IMR-90 (cell line): ENCODE measurements at regions not wholly inside any gene's neighbourhood (a gene's known extent, or its start where the extent isn't known, plus 50 kb on each side); places are given as distances from the start of the nearest gene placed in this dataset.

Experiments
- ATAC-seq: fragments of 200-7000 bp; cut with Tn5 transposase; 2 replicates; pipeline ENCODE4 v1.9.1; 2020; ENCODE audit warnings: low read depth, mild to moderate bottlenecking, moderate library complexity
- BruUV-seq: library from RNA; stranded (reverse); fragments of 400-500 nt; replicated peaks from 2 replicates; lab custom pipeline; 2021; lab: Mats Ljungman, UMichigan
- CTCF ChIA-PET: fragments of 300-600 bp; formaldehyde crosslinking; extraction: SDS; loops from one replicate; lab custom pipeline; 2021; ENCODE audit warnings: antibody characterized with exemption; lab: Yijun Ruan, JAX
- POLR2A ChIA-PET: fragments of 300-600 bp; sonication (Branson Sonifier 250); formaldehyde crosslinking; loops from one replicate; lab custom pipeline; 2022; ENCODE audit warnings: antibody characterized with exemption; ENCODE audit not compliant: unreplicated experiment; lab: Charles Lee
- DNase-seq: peaks from one replicate; pipeline ENCODE4 v3.0.0; 2013
- H2AFZ ChIP-seq: replicated peaks from 2 replicates; pipeline ENCODE3; 2013; ENCODE audit warnings: low read length, mild to moderate bottlenecking; ENCODE audit not compliant: poor library complexity
- H2AK5ac ChIP-seq: 2 replicates; pipeline ENCODE4 v1.6.1; 2013; ENCODE audit warnings: low read depth, low read length, inconsistent platforms
- H2AK9ac ChIP-seq: replicated peaks from 2 replicates; pipeline ENCODE3; 2013; ENCODE audit warnings: mild to moderate bottlenecking, low read depth, low read length, moderate library complexity; ENCODE audit not compliant: poor library complexity
- H2BK120ac ChIP-seq: 2 replicates; pipeline ENCODE4 v1.6.1; 2013; ENCODE audit warnings: low read depth, low read length, inconsistent platforms
- H2BK15ac ChIP-seq: 3 replicates; pipeline ENCODE4 v1.6.1; 2013; ENCODE audit warnings: low read depth, low read length, inconsistent platforms
- H2BK20ac ChIP-seq: 2 replicates; pipeline ENCODE4 v1.6.1; 2013; ENCODE audit warnings: low read depth, mild to moderate bottlenecking, inconsistent platforms, low read length, moderate library complexity
- H2BK5ac ChIP-seq: 2 replicates; pipeline ENCODE4 v1.6.1; 2013; ENCODE audit warnings: mild to moderate bottlenecking, low read depth, low read length, inconsistent platforms; ENCODE audit not compliant: poor library complexity, severe bottlenecking
- H3K14ac ChIP-seq: replicated peaks from 2 replicates; pipeline ENCODE4 v1.6.1; 2013; ENCODE audit warnings: low read depth, low read length, inconsistent platforms
- H3K18ac ChIP-seq: 2 replicates; pipeline ENCODE4 v1.6.1; 2013; ENCODE audit warnings: low read depth, low read length, control low read depth
- H3K23ac ChIP-seq: 2 replicates; pipeline ENCODE4 v1.6.1; 2013; ENCODE audit warnings: low read depth, low read length, inconsistent platforms
- H3K27ac ChIP-seq: 2 replicates; pipeline ENCODE4 v1.5.1; 2013; ENCODE audit warnings: mild to moderate bottlenecking, control low read depth, low read length; ENCODE audit not compliant: insufficient read depth
- H3K27me3 ChIP-seq: 2 replicates; pipeline ENCODE4 v1.6.1; 2013; ENCODE audit warnings: low read length; ENCODE audit not compliant: control insufficient read depth, insufficient read depth
- H3K36me3 ChIP-seq: 2 replicates; pipeline ENCODE4 v1.6.1; 2013; ENCODE audit warnings: low read length, mixed read lengths; ENCODE audit not compliant: control insufficient read depth, insufficient read depth
- H3K4ac ChIP-seq: 2 replicates; pipeline ENCODE4 v1.6.1; 2013; ENCODE audit warnings: low read depth, low read length, inconsistent platforms
- H3K4me1 ChIP-seq: 2 replicates; pipeline ENCODE4 v1.6.1; 2013; ENCODE audit warnings: low read length, mixed read lengths; ENCODE audit not compliant: control insufficient read depth, insufficient read depth
- H3K4me2 ChIP-seq: 2 replicates; pipeline ENCODE4 v1.6.1; 2013; ENCODE audit warnings: low read depth, mild to moderate bottlenecking, control low read depth, low read length, moderate library complexity
- H3K4me3 ChIP-seq: 2 replicates; pipeline ENCODE4 v1.5.1; 2013; ENCODE audit warnings: low read depth, mild to moderate bottlenecking, control low read depth, low read length, moderate library complexity; ENCODE audit not compliant: insufficient read depth
- H3K56ac ChIP-seq: 2 replicates; pipeline ENCODE4 v1.6.1; 2013; ENCODE audit warnings: low read length, inconsistent platforms; ENCODE audit not compliant: insufficient read depth; ENCODE audit errors: extremely low read depth
- H3K79me1 ChIP-seq, 2 experiments: 2 replicates each; pipeline ENCODE4 v1.6.1; 2013; ENCODE audit warnings: low read length in 2 of 2, inconsistent platforms in 1 of 2, low read depth in 1 of 2
- H3K9ac ChIP-seq: 2 replicates; pipeline ENCODE4 v1.6.1; 2013; ENCODE audit warnings: low read depth, low read length, control low read depth
- H3K9me1 ChIP-seq: 2 replicates; pipeline ENCODE4 v1.6.1; 2013; ENCODE audit warnings: low read length, inconsistent platforms; ENCODE audit not compliant: insufficient read depth
- H3K9me3 ChIP-seq: 2 replicates; pipeline ENCODE4 v1.6.1; 2013; ENCODE audit warnings: low read length; ENCODE audit not compliant: control insufficient read depth, insufficient read depth
- H4K20me1 ChIP-seq: 2 replicates; pipeline ENCODE4 v1.6.1; 2013; ENCODE audit warnings: low read length, inconsistent platforms; ENCODE audit not compliant: insufficient read depth
- H4K5ac ChIP-seq: 2 replicates; pipeline ENCODE4 v1.6.1; 2013; ENCODE audit warnings: mild to moderate bottlenecking, low read depth, low read length, control low read depth
- H4K8ac ChIP-seq, 2 experiments: 2 replicates each; pipeline ENCODE4 v1.6.1; 2013; ENCODE audit warnings: low read depth in 2 of 2, low read length in 2 of 2, control low read depth in 1 of 2, inconsistent platforms in 1 of 2
- H4K91ac ChIP-seq: 2 replicates; pipeline ENCODE4 v1.6.1; 2013; ENCODE audit warnings: low read depth, low read length, inconsistent platforms; ENCODE audit not compliant: insufficient read depth
- CEBPB ChIP-seq: IDR thresholded peaks from 2 replicates; pipeline ENCODE4 v1.6.1; 2012; ENCODE audit warnings: low read depth, low read length, improper control_type of control experiment
- POLR2A ChIP-seq: IDR thresholded peaks from 2 replicates; pipeline ENCODE4 v1.6.1; 2012; ENCODE audit warnings: mild to moderate bottlenecking, low read depth, low read length
- WGBS, 2 experiments: methylation state at CpG; one replicate each; pipeline versions ENCODE4 v1.1.5 to v1.1.7; 2013; ENCODE audit warnings: missing lambda C conversion rate in 2 of 2; ENCODE audit not compliant: insufficient read length in 1 of 2; ENCODE audit errors: extremely low coverage in 2 of 2; 5-methylcytosine and 5-hydroxymethylcytosine counted together
- dilution Hi-C: fragments of 300-500 bp; cut with HindIII; formaldehyde crosslinking; loops from one replicate; pipeline ENCODE4 v1.14.3; 2018; ENCODE audit warnings: low sequenced_read_pairs; ENCODE audit not compliant: unreplicated experiment
- in situ Hi-C: fragments of 300-500 bp; cut with MboI; formaldehyde crosslinking; loops from 3 replicates; pipeline ENCODE4 v1.14.3; 2019; ENCODE audit warnings: low sequenced_read_pairs, inconsistent platforms, mixed read lengths
- intact Hi-C: fragments of 100-400 bp; cut with micrococcal nuclease; formaldehyde crosslinking; loops from 2 replicates; pipeline ENCODE4 v1.10.0; 2022
- TF ChIP-seq, protein P1 (sequence below): fragments of 150-350 bp; IDR thresholded peaks from 2 replicates; pipeline ENCODE4 v1.6.1; 2017; ENCODE audit warnings: mild to moderate bottlenecking, antibody characterized with exemption, low read length, low read depth

DNA sequence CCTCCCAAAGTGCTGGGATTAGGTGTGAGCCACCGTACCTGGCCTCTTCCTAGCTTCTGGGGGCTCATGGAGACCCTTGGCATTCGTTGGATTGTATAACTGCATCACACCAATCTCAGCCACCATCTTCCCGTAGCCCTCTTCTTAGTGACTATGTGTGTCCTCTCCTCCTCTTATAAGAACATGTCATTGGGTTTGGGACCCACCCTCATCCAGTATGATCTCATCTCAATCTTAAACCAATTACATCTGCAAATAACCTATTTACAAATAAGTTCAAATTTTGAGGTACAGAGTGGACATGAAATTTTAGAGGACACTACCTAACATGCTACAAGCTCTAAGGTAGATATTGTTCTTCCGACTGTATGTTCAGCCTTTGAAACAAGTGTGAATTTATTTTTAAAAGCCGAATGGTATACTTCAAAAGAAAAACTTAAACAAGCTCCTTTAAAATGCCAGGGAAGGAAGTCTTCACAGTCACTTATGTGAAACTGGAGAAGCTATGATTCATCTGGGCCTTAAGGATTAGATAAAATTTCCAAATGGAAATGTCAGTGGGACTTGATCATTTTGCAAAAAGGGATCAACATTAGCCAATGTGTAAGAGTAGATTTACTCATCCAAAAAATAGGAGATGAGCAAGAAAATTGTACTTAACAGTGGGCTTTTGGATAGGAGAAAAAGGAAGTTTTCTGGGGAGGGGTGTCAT is 225.7 kb downstream of the MEX3B start:
- H3K9me1 ChIP-seq = 0 out of 2 replicates have a peak, but pooled peaks cover 3% of the 10 kb centered on the region
- H3K18ac ChIP-seq = peak overlapping the region; percentile 74; the same call in 1 of the 2 replicates
- BruUV-seq = no TSS peak
- no peak overlapping the region for H4K91ac ChIP-seq
- dilution Hi-C loops (no loop called here), in situ Hi-C loops (no loop called here), intact Hi-C loops (loop anchor here (10.0 kb wide), 1 partner anchor 225 kb away; the partner anchor contains the start of gene MEX3B)
- no CpG with 5 or more reads among the region's 5 CpGs for WGBS, 2 experiments
- H3K27me3 ChIP-seq = 0 out of 2 replicates have a peak, but pooled peaks cover 2% of the 10 kb centered on the region
- H2BK15ac ChIP-seq = no peak overlapping the region
- no peak overlapping the region for H3K27ac ChIP-seq
- ATAC-seq (peak; percentile 78), DNase-seq (peak; percentile 66)
- no peak overlapping the region for H3K56ac ChIP-seq
- no peak overlapping the region for H2BK5ac ChIP-seq
- ChIA-PET CTCF (interaction anchor here (0.6 to 1.3 kb wide), 3 partner anchors 11 to 166 kb away, joined by 3 to 6 read pairs (median 4); no protein-coding TSS in a partner anchor), POLR2A (interaction anchor here (0.6 kb wide), 1 partner anchor 68 kb away, joined by 7 read pairs; no protein-coding TSS in a partner anchor)
- H3K4me1 ChIP-seq = peaks cover 3% of the 10 kb centered on the region; the same call in 1 of the 2 replicates
- no peaks in the 10 kb centered on the region for H3K79me1 ChIP-seq
- H2AK5ac ChIP-seq = peak overlapping the region; percentile 7; the same call in 1 of the 2 replicates
- no peaks in the 10 kb centered on the region for H3K9me3 ChIP-seq
- H3K36me3 ChIP-seq = no peaks in the 10 kb centered on the region
- no peak overlapping the region for H2AK9ac ChIP-seq
- no peak overlapping the region for H3K14ac ChIP-seq
- no peak overlapping the region for H4K8ac ChIP-seq
- H3K23ac ChIP-seq = no peak overlapping the region
- peak overlapping the region; percentile 63; the same call in 1 of the 2 replicates for H4K5ac ChIP-seq
- no peak overlapping the region for H3K4me3 ChIP-seq
- no peak overlapping the region for H2BK20ac ChIP-seq
- TF ChIP-seq CEBPB = peak; percentile 42; the same call in 1 of the 2 replicates
- no peak for TF ChIP-seq POLR2A
- TF ChIP-seq, protein P1, sequence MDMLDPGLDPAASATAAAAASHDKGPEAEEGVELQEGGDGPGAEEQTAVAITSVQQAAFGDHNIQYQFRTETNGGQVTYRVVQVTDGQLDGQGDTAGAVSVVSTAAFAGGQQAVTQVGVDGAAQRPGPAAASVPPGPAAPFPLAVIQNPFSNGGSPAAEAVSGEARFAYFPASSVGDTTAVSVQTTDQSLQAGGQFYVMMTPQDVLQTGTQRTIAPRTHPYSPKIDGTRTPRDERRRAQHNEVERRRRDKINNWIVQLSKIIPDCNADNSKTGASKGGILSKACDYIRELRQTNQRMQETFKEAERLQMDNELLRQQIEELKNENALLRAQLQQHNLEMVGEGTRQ = no peak
- no peak overlapping the region for H3K9ac ChIP-seq
- H2AFZ ChIP-seq = no peak overlapping the region
- H3K4me2 ChIP-seq = no peak overlapping the region; the same call in 1 of the 2 replicates
- no peak overlapping the region for H3K4ac ChIP-seq
- no peaks in the 10 kb centered on the region for H4K20me1 ChIP-seq
- no peak overlapping the region for H2BK120ac ChIP-seq
